NCI-H345 (cell line): ENCODE measurements at regions not wholly inside any gene's neighbourhood (a gene's known extent, or its start where the extent isn't known, plus 50 kb on each side); places are given as distances from the start of the nearest gene placed in this dataset.
"Not testable (repeated sequence)": the region's sequence is repeated elsewhere in the genome, so short reads cannot be mapped to it uniquely, and the experiment has no call there.

ENCODE experiments used
- DNase-seq: peaks from one replicate; lab custom pipeline; 2025; lab: John Stamatoyannopoulos, UW

DNA sequence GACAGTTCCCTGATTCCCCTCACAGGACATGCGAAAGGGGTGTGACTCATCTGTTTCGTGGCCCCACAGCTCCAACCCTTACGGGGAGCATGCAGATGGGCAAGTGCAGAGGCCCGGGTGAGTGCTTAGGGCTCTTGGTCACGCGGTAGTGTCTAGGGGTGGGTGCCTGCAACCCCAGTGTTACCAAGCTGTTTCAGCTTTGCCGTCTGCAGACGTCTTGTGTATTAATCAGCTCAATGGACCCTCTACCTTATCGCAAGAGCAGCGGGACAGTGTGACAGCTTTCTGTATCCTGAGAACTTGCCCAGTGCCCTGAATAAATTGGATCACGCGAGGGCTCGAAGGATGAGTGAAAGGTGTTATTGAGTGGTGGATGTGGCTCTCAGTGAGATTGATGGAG is 816.4 kb upstream of the ANO3 start:
- no peak for DNase-seq

GRCh38 chr11:25520459-25520858 is 811.5 kb upstream of the ANO3 start:
- no peak for DNase-seq

DNA sequence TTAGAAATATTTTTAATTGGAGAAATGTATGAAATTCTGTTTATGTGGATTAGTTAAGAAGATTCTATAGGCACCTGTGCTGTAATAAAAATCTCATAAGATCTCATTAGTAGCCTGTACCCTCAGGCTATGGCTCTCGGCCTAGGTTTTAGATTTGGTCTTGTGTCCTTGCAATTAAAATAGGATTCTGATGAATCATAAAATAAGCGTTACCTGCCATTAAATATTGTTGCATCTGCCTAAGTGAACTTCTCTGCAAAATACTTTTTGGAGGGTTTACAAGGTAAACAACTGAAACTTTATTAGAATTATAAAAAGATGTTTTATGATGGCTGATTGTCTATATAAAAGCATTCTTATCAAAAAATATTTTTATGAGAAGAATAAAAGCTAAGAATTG is 804.1 kb upstream of the ANO3 start:
- no peak for DNase-seq

DNA sequence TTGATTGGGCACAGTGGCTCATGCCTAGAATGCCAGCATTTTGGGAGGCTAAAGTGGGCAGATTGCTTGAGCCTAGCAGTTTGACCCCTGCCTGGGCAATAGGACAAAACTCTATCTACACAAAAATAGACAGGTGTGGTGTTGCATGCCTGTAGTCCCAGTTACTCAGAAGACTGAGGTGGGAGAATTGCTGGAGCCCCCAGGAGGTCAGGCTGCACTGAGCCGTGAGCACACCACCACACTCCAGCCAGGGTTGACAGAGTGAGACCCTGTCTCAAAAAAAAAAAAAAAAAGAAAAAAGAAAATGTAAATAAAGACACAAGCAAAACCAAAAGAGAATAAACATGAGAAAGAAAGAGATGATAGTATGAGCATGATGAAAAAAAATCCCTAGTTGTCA is 802.4 kb upstream of the ANO3 start:
- DNase-seq: no peak

- no peak for DNase-seq
These were observed 796.3 kb upstream of the ANO3 start for GRCh38 chr11:25535467-25536272.

DNA sequence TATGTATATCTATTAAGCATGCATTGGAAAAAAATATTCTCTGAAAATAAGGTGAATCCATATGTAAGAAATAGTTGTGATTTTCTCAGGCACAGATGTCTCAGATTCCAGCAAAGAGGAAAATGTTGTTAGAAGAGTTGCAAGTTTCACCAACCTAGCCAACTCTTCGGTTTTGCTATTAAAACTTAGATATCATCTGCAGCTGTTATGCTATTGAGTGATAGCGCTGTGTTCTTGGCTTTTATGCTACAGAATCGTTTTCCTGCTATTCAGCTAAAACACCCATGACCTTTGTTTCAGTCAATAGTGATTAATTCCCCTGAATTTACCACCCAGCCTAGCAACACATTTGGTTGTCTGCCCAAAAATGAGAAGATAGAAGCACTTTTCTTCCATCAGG is 795.6 kb upstream of the ANO3 start:
- no peak for DNase-seq

DNA sequence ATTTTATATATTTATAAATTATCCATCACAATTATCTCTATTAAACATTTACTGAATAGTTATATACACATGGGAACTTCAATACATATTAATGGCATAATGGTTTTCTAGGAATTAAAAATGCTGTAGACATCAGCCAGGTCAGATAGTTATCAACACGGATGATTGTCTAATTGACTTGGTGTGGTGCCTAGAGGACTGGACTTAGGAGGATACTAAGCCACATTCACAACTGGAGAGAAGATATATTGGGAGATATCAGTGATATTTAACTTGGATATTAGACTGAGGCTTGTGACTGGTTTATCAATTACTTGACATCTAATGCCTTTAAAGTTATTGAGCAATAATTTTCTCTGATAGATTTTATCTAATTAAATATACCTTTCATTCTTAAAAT is 794.5 kb upstream of the ANO3 start:
- no peak for DNase-seq

- no peak for DNase-seq
These were observed 784.6 kb upstream of the ANO3 start for GRCh38 chr11:25547292-25547691.

DNA sequence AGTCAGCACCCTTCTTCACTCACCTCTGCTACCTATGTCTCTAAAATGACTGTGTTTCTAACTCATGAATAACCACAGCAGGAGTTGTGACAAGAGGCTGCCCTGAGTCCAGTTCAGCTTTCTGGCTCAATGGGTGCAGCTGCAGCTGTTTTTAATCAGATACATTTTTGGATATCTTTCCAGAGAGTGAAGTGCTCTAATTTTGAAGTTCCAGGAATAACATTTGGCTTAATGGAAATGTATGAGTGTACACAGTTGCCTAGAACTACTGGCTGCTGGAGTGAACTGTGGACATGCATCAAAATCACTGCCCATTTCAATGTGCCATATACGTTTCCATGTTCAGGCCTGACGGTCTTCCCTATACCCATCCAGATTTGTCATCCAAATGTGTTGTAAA is 769.5 kb upstream of the ANO3 start:
- DNase-seq: peak; percentile 15

DNA sequence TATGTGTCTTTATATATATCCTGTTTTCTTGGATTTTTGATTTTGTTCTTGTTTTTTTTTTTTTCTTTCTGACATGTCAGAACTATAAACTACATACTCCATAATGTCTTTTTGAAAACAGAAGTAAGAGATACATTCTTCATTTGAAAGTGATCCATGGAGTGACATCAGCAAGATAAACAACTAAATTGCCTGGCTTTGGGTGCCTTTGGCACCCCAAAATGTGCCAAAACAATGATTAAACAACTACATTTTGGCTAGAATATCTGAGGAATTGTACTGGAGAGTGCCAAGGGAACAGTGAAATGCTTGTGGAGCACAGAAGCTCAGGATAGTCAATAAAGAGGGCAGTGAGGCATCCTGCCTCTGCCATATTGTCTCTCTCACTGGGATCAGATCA is 766.1 kb upstream of the ANO3 start:
- no peak for DNase-seq

- DNase-seq: no peak
These were observed 765.4 kb upstream of the ANO3 start for GRCh38 chr11:25566298-25567200.

GRCh38 chr11:25576320-25576719 is 755.6 kb upstream of the ANO3 start:
- DNase-seq: no peak

DNA sequence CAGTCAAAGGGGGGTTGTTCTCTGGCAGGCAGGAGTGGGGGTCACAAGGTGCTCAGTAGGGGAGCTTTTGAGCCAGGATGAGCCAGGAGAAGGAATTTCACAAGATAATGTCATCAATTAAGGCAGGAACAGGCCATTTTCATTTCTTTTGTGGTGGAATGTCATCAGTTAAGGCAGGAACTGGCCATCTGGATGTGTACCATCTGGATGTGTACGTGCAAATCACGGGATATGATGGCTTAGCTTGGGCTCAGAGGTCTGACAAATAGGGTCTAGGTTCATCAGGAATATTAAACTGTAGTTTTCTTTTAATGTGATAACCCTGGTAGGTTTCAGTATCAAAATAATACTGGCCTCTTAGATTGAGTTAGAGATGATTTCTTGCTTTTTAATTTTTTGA is 752.4 kb upstream of the ANO3 start:
- not testable (repeated sequence) for DNase-seq

DNA sequence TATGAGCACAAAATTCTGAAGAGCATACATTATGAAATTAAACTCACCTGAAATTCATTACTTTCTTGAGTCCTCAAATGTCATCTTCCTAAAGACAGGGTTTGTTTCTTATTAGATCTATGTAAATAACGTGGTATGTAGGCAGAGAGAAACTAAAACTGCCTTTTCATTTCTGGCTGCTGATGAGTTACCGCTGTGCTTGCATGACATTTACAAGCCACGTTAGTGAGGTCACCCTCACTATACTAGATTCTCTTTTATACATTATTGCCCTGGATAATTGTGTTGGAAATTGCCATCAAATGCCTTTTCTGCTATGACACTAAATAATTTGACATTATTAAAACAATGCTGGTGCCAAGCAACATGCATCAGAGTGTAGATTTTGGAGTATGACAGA is 748.3 kb upstream of the ANO3 start:
- no peak for DNase-seq

DNA sequence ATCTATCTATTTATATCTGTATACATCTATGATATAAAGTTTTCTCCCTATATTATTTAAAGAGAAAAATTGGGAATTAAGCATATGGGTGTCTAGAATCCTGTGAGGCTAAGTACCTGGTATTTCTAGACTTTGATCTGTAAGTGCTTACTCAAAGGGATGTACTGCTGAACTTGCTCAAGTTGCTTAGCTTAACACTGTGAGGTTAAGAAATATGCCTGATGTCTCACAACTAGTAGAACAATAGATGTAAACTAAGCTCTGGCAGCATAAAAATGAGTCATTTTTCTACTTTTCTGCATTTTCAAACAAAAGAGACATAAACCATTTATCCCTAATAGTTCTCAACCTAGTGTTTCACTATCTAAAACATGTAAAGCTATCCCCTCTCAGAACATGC is 744.4 kb upstream of the ANO3 start:
- no peak for DNase-seq

GRCh38 chr11:25593221-25593620 is 738.7 kb upstream of the ANO3 start:
- no peak for DNase-seq

DNA sequence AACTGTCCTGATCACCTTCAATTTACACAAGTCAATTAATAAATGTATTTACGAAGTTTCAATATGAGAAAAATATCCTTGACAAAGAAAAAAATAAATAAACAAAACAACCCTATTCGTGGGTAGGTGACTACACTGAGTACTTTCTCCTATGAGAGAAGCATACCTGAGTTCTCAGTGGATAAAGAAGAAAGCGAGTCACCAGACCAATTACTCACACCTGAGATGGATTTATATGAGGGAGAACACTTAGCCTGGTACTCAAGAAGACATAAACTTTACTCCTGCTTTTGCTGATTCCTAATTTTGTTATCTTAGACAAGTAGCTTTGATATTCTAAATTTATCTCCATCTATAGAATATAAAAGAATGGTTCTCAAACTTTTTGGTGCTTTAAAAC is 735.2 kb upstream of the ANO3 start:
- no peak for DNase-seq

GRCh38 chr11:25597696-25598095 is 734.2 kb upstream of the ANO3 start:
- no peak for DNase-seq

DNA sequence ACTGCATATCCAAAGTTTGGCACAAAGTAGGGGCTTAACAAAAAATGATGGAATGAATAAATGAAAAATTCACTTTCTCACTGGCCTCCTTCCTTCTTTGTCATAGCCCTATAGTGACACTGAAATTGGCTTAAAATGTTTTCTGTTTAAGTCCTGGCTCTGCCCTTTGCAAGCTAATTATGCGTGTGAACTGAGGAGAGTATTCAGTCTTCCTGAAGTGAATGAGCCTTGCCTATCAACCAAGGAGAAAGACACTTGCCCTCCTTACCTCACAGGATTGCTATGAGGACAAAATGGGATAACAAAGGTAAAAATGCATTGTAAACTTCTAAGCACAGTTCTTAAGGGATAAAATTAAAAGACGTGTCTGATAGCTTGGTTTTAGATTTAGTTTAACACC is 729.8 kb upstream of the ANO3 start:
- no peak for DNase-seq

DNA sequence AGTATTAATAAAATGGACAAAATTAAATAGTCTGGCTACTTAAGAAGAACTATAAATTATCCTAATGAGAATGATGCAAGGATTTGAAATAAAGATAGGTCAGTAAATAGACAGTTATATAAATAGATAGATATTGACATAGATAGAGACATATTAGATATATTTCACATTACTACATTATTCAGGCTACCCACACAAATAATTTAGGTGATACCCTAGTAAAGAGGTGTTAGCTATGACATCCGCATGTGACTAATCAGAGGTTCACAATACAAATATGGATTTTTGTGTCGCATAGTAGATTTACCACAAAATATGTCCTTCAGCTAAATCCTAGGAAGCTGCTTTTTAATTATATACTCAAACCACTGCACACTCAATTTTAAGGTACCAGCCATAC is 729.0 kb upstream of the ANO3 start:
- no peak for DNase-seq

GRCh38 chr11:25612806-25613205 is 719.1 kb upstream of the ANO3 start:
- DNase-seq: no peak

GRCh38 chr11:25613451-25613850 is 718.5 kb upstream of the ANO3 start:
- no peak for DNase-seq

DNA sequence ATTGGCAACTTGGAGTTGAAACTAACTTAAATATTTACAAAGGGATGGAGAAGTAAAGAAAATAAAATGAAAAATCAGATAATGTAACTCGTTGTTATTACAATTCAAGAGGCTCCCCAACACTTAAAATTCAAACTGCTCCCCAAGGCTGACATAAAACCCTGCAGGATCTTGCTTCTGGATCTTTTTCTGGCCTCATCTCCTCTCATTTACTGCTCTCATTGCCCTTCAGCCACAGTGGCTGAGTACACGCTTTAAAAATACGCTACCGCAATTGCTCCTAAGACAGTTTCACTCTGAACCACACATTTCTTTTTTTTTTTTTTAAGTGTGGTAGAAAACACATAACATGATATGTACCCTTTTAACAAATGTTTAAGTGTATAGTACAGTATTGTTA is 718.1 kb upstream of the ANO3 start:
- DNase-seq: no peak
